Coronary artery (tissue), 2 donors: ENCODE measurements at regions not wholly inside any gene's neighbourhood (a gene's known extent, or its start where the extent isn't known, plus 50 kb on each side); places are given as distances from the start of the nearest gene placed in this dataset.

ENCODE experiments used
- DNase-seq: peaks from one replicate; pipeline ENCODE4 v3.0.0-alpha.2; 2017; ENCODE audit warnings: low spot score
- H3K27ac ChIP-seq, 2 donors: fragments of 200-600 bp; sonication (generic); one replicate each; pipeline ENCODE4 v1.5.1; 2016 to 2019
- H3K4me3 ChIP-seq: fragments of 200-600 bp; sonication (generic); 2 replicates; pipeline ENCODE4 v1.5.1; 2016; ENCODE audit warnings: mild to moderate bottlenecking, moderate library complexity
- CTCF ChIP-seq: fragments of 200-600 bp; sonication (generic); IDR thresholded peaks from one replicate; pipeline ENCODE4 v1.5.1; 2019; ENCODE audit warnings: antibody characterized with exemption

- DNase-seq: no peak
- TF ChIP-seq CTCF: no peak
- Histone ChIP-seq H3K27ac (peak overlapping the region in 1 of 2 donors; percentile 45), H3K4me3 (no peak overlapping the region)
Measured at GRCh38 chr7:45241339-45242109, 83.9 kb downstream of the RAMP3 start.

GRCh38 chr7:45242261-45242660 lies 84.7 kb downstream of the RAMP3 start:
- Histone ChIP-seq H3K4me3 (no peak overlapping the region), H3K27ac (no peak overlapping the region)
- DNase-seq: no peak
- TF ChIP-seq CTCF: no peak

GRCh38 chr7:45242698-45243097 lies 85.1 kb downstream of the RAMP3 start:
- H3K4me3 ChIP-seq: no peak overlapping the region
- H3K27ac ChIP-seq: no peak overlapping the region
- no peak for DNase-seq
- no peak for TF ChIP-seq CTCF

GRCh38 chr7:45244981-45245380 lies 87.4 kb downstream of the RAMP3 start:
- no peak for TF ChIP-seq CTCF

GRCh38 chr7:45246339-45246738 lies 88.7 kb downstream of the RAMP3 start:
- H3K27ac ChIP-seq: no peak overlapping the region
- DNase-seq: no peak
- no peak for TF ChIP-seq CTCF
- no peak overlapping the region for H3K4me3 ChIP-seq

More at GRCh38 chr7:45244981-45245380, 87.4 kb downstream of the RAMP3 start:
- DNase-seq: no peak
- no peak overlapping the region for H3K27ac ChIP-seq
- no peak overlapping the region for H3K4me3 ChIP-seq

- Histone ChIP-seq H3K4me3 (no peak overlapping the region), H3K27ac (no peak overlapping the region)
- no peak for DNase-seq
- no peak for TF ChIP-seq CTCF
Measured at GRCh38 chr7:45252248-45252647, 94.7 kb downstream of the RAMP3 start.

GRCh38 chr7:45252857-45253256 lies 95.3 kb downstream of the RAMP3 start:
- Histone ChIP-seq H3K27ac (no peak overlapping the region), H3K4me3 (no peak overlapping the region)
- TF ChIP-seq CTCF: no peak
- no peak for DNase-seq
